ENCODE measurements at regions not wholly inside any gene's neighbourhood (a gene's known extent, or its start where the extent isn't known, plus 50 kb on each side); places are given as distances from the start of the nearest gene placed in this dataset.

DNA sequence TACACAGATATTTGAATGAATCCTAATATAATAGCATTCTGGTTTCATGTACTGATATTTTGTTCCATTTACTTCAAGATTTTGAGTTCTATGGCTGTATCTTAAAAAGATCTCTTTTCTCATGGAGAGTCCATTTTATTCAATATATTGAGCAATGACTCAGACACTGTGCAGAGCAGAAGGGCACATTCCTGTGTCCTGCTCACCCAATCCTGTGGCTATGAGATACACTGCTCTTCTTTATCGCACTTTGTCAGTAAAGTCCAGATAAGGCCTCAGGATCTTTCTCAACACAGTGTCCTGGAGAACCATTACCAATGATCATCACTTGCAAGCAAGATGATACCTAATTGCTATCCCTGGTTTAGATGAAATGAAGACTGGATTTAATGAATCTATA lies 155.0 kb downstream of the CYSLTR2 start:
- H3F3A ChIP-seq (replicated peaks; ENCODE audit: low read depth), result no peaks in the 10 kb centered on the region
- H3K4me3 Mint-ChIP-seq, result no peak overlapping the region
- H4K20me1 ChIP-seq (replicated peaks; ENCODE audit: insufficient read depth), result no peaks in the 10 kb centered on the region
- H3K4me2 ChIP-seq, result no peak overlapping the region
- H3K4me1 Mint-ChIP-seq, result no peaks in the 10 kb centered on the region
- no peak overlapping the region for H3K4me3 ChIP-seq
- no peak overlapping the region for H3K27ac Mint-ChIP-seq
- no peaks in the 10 kb centered on the region for H3K27me3 Mint-ChIP-seq (ENCODE audit: insufficient read depth, low read depth, poor library complexity)
- H3K9me3 Mint-ChIP-seq, result no peaks in the 10 kb centered on the region
- TF ChIP-seq, protein P1, sequence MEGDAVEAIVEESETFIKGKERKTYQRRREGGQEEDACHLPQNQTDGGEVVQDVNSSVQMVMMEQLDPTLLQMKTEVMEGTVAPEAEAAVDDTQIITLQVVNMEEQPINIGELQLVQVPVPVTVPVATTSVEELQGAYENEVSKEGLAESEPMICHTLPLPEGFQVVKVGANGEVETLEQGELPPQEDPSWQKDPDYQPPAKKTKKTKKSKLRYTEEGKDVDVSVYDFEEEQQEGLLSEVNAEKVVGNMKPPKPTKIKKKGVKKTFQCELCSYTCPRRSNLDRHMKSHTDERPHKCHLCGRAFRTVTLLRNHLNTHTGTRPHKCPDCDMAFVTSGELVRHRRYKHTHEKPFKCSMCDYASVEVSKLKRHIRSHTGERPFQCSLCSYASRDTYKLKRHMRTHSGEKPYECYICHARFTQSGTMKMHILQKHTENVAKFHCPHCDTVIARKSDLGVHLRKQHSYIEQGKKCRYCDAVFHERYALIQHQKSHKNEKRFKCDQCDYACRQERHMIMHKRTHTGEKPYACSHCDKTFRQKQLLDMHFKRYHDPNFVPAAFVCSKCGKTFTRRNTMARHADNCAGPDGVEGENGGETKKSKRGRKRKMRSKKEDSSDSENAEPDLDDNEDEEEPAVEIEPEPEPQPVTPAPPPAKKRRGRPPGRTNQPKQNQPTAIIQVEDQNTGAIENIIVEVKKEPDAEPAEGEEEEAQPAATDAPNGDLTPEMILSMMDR (conservative IDR thresholded peaks at IDR 0.05; ENCODE audit: low read depth in 2 of 2), result no peak
- TF ChIP-seq JUNB (IDR thresholded peaks at IDR 0.05; ENCODE audit: unreplicated experiment) (no peak), CREB1 (CRISPR knock-in tag; IDR thresholded peaks at IDR 0.05; ENCODE audit: low read depth) (no peak), NANOG (IDR thresholded peaks at IDR 0.05; ENCODE audit: borderline replicate concordance) (no peak)
- ATAC-seq (no peak), DNase-seq (ENCODE audit: low spot score) (no peak)
- H2AFZ ChIP-seq, result no peak overlapping the region
- H3K4me1 ChIP-seq (ENCODE audit: insufficient read depth), result no peaks in the 10 kb centered on the region
- H3K36me3 Mint-ChIP-seq (ENCODE audit: low read depth), result no peaks in the 10 kb centered on the region
- no peaks in the 10 kb centered on the region for H3K79me2 ChIP-seq (replicated peaks; ENCODE audit: insufficient read depth)
- no peaks in the 10 kb centered on the region for H3K27me3 ChIP-seq (ENCODE audit: insufficient read depth)
- H3K9me2 ChIP-seq (ENCODE audit: insufficient read depth), result no peaks in the 10 kb centered on the region
- H3K36me3 ChIP-seq (ENCODE audit: insufficient read depth), result no peaks in the 10 kb centered on the region
- no peak overlapping the region for H3K27ac ChIP-seq (ENCODE audit: low read depth)

DNA sequence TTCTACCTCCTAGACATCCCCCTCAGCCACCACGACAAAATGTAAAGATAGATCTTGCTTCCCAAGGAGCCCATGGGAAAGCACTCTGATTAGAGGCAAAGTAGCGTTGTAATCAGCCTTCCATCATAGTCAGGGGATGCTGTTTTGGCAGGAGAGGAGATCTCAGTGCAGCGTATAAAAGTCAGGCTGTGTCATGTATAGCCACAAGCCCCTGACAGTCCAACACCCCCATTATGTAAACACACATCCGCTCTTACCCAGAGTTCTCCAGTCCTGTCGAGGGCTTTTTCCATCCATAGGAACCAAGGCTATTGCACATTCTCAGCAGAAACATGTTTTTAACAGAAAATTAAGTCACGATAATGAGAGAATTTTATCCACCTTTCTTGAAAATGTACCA lies 156.3 kb downstream of the CYSLTR2 start:
- DNase-seq (ENCODE audit: low spot score) (no peak), ATAC-seq (no peak)
- Mint-ChIP-seq H3K4me1 (no peaks in the 10 kb centered on the region), H3K27ac (no peak overlapping the region), H3K36me3 (ENCODE audit: low read depth) (no peaks in the 10 kb centered on the region), H3K27me3 (ENCODE audit: insufficient read depth, low read depth, poor library complexity) (no peaks in the 10 kb centered on the region), H3K4me3 (no peak overlapping the region), H3K9me3 (no peaks in the 10 kb centered on the region)
- Histone ChIP-seq H3K4me3 (no peak overlapping the region), H3K27ac (ENCODE audit: low read depth) (no peak overlapping the region), H4K20me1 (replicated peaks; ENCODE audit: insufficient read depth) (no peaks in the 10 kb centered on the region), H3K4me2 (no peak overlapping the region), H3K36me3 (ENCODE audit: insufficient read depth) (no peaks in the 10 kb centered on the region), H2AFZ (peak overlapping the region; percentile 47; the same call in 1 of the 2 replicates), H3K79me2 (replicated peaks; ENCODE audit: insufficient read depth) (no peaks in the 10 kb centered on the region), H3K4me1 (ENCODE audit: insufficient read depth) (no peaks in the 10 kb centered on the region), H3K9me2 (ENCODE audit: insufficient read depth) (no peaks in the 10 kb centered on the region), H3F3A (replicated peaks; ENCODE audit: low read depth) (no peaks in the 10 kb centered on the region), H3K27me3 (ENCODE audit: insufficient read depth) (no peaks in the 10 kb centered on the region)
- TF ChIP-seq NANOG (IDR thresholded peaks at IDR 0.05; ENCODE audit: borderline replicate concordance) (no peak), JUNB (IDR thresholded peaks at IDR 0.05; ENCODE audit: unreplicated experiment) (no peak)
- TF ChIP-seq, protein P2, sequence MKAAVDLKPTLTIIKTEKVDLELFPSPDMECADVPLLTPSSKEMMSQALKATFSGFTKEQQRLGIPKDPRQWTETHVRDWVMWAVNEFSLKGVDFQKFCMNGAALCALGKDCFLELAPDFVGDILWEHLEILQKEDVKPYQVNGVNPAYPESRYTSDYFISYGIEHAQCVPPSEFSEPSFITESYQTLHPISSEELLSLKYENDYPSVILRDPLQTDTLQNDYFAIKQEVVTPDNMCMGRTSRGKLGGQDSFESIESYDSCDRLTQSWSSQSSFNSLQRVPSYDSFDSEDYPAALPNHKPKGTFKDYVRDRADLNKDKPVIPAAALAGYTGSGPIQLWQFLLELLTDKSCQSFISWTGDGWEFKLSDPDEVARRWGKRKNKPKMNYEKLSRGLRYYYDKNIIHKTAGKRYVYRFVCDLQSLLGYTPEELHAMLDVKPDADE (IDR thresholded peaks at IDR 0.05), result no peak
- TF ChIP-seq, protein P1 (conservative IDR thresholded peaks at IDR 0.05; ENCODE audit: low read depth in 2 of 2), result no peak
